NOMO-1 treated with dmso at 0.1 percent for 144 hours (cell line): ENCODE measurements at regions not wholly inside any gene's neighbourhood (a gene's known extent, or its start where the extent isn't known, plus 50 kb on each side); places are given as distances from the start of the nearest gene placed in this dataset.

Experiments
- DNase-seq: peaks from one replicate; lab custom pipeline; 2025; ENCODE audit not compliant: unreplicated experiment; lab: John Stamatoyannopoulos, UW

DNA sequence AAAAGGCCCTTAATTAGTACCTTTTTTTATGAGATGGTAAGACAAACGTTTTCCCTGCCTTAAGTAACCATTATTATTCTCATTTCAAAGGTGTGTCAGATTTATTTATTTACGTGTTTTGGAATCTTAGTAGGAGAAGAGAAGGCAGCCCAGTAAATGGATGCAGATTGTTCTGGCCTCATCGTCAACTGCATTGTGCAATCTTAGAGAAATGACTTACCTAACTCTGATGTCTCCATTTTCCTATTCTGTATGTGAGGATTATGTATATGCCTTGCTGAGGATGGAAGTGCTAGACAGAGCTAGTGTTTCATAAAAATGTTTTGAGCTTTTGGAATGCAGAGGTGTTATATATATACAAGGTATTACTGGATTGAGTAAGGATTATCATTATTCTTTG is 97.0 kb upstream of the JAG1 start:
- no peak for DNase-seq

DNA sequence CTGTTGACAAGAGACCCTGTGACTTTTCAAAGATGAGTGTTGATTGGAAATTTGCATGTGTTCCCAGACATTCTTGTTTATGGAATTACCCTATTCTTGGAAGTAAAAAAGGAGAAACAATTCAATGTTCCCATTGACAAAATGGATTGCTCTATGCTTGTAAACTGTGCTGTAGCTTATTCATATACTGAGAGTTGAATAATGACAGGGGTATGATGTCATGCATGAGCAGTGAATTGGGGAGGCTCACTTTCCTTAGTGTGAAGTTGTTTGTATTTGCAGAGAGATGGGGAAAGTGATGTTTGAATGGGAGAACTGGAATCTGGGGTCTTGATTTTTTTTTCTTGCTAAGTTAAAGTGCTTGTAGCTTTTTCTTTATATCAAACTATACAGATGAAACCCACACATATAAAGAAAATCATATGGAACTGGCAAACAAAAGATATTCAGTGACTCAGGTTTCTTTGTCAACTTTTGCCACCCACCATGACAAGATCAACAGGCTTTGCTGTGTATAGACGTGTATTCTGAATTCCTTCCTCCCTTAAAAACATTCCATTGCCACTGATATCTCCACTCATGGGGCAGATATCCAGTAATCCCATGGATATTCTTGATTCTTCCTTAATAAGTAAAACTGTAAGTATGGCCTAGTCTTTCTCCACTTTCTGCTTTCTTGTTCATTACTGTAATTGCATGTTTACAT is 97.8 kb upstream of the JAG1 start:
- DNase-seq: no peak

GRCh38 chr20:10774357-10774943 is 100.7 kb upstream of the JAG1 start:
- no peak for DNase-seq

DNA sequence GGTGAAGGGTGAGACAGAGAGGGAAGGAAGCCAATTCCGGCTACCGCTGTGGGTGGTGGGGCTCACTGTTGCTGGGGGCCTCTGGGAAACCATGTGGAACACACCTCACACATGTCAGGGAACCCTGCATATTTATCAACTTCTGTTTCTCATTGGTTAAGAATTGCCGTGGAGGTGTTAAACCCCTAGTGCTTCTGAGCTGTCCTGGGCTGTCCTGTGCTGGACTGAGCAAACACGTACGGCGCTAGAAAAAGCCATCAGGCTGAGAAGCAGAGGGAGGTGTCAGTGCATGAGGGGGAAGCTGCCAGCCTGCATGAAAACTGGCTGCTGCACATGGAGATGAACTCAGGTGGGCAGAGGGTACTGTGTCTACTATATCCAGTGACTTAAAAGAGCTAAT is 103.9 kb upstream of the JAG1 start:
- DNase-seq: no peak

GRCh38 chr20:10779911-10780310 is 106.1 kb upstream of the JAG1 start:
- DNase-seq: no peak

DNA sequence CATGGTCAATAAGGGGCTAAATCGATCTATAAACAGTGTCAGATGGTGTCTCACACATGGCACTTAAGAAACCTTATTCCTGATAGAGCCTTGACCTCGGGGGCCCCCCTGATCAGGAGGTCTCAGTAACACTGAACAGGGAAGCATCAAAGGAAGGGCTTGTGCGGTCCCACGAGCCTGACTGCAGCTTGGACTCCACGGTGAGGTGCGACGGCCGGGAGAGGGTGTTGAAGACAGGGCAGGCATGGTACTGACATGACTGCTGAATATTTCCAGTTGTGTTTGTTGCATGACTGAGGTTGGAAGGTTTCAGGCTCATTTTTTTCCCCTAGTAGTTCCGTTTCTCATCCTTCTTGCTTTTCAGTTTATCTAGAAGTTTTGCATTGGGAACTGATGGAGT is 107.1 kb upstream of the JAG1 start:
- no peak for DNase-seq

DNA sequence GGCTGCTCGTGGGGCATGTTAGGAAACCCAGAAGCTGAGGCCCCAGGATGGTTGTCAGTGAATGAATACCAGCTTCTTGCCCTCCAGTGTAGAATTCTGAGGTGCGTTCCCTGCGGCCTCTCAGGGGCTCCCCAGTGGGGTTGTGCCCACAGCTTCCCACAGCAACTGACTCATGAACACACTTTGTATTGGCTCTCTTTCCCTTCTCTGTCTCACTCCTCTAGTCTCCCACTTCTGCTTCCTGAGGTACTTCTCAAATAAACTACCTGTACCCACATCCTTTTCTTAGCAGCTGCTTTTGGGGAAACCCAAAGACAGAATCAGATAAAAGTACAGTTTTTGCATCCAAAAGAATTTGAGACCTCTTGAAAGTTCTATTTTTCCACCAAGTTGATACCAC is 107.7 kb upstream of the JAG1 start:
- no peak for DNase-seq

GRCh38 chr20:10783707-10784553 is 110.1 kb upstream of the JAG1 start:
- no peak for DNase-seq

- no peak for DNase-seq
Observed at GRCh38 chr20:10784554-10785183, 110.9 kb upstream of the JAG1 start.

DNA sequence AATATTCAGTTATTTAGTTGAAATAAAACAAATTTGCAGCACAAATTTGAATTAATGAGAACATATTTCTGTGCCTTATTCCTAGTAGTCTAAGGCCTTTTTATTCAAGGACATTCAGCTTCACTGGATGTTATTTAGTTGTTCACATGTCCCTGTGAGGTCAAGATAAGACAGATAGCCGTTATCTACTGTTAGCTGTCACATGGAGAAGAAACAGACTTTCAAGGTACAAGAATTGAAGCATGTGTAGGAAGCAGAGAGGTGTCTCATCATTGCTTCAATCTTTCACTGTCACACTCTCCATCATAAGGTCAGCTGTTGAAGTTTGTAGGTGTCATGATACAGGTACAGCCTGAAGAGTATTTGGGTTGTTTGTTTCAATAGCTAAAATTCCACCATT is 112.9 kb upstream of the JAG1 start:
- no peak for DNase-seq

DNA sequence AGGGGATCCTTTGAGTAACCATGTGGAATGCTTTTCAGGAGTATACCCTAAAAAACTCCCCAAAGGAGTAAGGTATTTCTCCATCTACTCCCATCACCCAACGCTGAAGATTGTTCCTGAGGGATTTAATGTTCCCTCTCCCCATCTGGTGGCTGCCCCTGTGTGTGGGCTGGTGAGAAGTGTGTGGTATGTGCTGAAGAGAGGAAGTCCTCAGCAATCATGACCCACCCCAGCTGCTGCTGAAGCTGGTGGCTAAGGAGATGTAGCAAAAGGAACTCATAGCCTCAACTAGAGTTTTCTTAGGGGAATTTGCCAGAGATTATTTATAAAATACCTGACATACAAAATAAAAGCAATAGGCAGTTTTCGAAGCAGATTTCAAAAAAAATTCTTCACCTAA is 114.3 kb upstream of the JAG1 start:
- DNase-seq: no peak

DNA sequence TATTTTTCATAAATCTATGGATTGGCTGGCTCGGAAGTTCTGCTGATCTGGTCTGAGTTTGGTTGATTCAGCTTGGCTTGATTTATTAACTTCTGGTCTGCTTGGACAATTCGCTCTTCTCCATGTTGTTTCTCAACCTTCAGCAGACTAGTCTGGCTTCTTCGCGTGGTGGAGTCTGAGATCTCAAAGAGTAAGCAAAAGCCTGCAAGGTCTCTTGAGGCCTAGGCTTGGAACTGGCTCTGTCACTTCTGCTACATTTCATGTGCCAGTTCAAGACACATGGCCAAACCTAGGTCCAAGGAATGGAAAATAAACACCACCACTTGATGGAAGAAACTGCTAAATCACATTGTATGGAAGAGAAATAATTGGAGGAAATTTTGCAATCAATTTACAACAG is 115.1 kb upstream of the JAG1 start:
- no peak for DNase-seq

DNA sequence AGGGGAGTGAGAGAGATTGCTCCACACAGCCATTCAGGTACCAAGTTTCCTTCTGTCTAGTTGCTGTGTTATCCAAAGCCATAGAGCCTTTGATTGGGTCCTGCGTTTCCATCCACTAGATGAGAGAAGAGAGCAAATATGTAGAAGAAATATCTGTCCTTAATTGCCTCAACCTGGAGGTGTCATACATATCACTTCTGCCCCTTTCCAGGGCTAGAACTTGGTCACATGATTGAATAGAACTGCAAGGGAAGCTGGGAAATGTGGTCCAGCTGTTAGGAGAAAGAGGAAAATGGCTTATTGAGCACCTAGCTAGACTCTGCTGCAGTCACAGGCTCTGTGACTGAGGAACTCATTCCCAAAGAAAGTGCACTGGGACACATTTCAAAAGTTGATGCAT is 115.6 kb upstream of the JAG1 start:
- DNase-seq: no peak

DNA sequence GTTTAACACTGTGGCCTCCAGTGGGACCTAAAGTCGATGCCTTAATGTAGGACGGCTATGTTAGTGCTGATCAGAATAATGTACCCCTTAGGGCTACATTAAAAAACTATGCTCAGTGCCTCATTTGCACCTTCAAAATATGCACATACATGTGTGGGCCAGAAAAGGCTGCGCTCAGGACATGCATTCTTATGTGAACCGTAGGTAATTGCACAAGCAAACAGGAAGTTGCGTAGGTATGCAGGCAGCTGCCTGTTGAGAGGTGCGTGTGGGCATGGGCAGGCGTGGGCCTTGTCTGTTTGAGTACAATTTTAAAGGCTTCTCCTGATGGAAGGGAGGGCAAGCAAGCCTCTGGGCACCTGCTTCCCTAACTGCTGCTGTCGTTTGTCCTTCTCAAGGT is 116.2 kb upstream of the JAG1 start:
- DNase-seq: peak; percentile 5

GRCh38 chr20:10792291-10792690 is 118.5 kb upstream of the JAG1 start:
- DNase-seq: no peak

DNA sequence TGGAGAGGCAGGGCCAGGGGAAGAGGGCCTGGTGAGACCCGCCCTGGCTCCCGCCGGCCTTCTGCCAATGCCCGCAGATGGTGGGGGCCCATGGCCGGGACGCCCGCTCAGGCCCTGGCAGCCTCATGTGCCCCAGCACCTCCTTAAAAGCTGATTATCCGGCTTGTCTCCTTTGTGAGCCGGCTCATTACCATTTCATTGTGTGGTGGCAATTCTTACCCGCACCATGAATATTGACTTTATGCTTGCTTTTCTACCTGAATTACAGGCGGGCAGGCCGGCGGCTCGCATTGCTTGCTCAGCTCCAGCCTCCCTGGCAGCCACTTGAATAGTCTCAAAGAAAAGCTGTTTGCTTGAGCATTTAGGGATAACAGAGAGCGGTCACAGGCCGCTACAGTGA is 120.0 kb upstream of the JAG1 start:
- no peak for DNase-seq

GRCh38 chr20:10794765-10795164 is 121.0 kb upstream of the JAG1 start:
- no peak for DNase-seq

DNA sequence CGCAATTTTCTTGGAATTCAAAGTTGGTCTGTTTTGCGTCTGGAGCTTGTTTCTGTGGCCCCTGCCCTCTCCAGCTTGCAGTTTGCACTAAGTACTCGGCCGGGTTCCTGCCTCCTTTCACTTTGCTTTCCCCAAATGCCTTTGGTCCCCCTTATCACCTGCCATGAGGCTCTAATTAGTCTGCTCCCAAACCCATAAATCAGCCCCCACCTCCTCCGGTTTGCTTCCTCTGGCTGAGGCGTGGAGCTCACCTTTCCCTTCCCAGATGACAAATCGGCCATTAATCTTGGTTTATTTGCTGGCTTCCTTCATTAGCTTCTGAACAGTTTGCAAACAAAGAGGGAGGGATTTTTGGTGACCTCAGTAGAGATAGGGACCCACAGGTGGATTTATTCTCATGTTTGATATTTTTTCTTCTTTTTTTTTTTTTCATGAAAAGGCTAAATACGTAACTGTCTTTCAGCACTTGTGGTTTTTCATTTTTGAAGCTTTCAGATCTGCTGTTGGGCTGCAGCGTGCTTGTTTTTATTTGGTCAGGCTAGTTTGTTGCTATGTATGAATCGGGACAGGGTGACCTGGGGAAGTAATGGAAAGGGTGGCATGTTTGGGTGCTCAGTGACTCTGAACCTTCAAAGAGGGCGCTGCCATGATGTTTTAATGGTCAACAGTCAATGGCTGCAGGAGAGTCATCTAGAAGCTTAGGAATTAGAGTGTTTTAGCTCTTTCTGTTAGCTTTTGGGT is 121.7 kb upstream of the JAG1 start:
- no peak for DNase-seq

- no peak for DNase-seq
Observed at GRCh38 chr20:10798811-10799210, 125.0 kb upstream of the JAG1 start.

- no peak for DNase-seq
Observed at GRCh38 chr20:10799735-10800134, 125.9 kb upstream of the JAG1 start.

DNA sequence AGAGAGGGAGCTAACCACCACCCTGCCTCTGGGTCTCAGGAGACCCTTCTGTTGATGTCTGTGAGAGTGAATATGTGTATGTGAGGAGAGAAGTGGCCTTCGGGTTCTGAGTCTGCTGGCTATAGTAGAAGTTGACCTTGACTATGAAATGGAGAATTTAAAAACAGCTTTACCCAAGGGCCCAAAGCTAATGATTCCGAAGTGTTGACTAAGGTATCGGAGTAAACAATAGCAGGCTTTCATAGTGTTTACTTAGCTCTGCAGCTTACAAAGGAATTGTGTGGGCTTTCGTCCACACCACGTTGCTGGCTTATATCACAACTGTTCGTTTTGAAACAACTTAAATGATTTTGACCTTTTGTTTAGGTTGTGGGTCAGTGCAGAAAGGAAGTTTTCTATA is 126.5 kb upstream of the JAG1 start:
- DNase-seq: no peak
